Transverse colon (tissue), 4 donors: ENCODE measurements at regions not wholly inside any gene's neighbourhood (a gene's known extent, or its start where the extent isn't known, plus 50 kb on each side); places are given as distances from the start of the nearest gene placed in this dataset.
A peak's percentile ranks its signal among the peaks of the same experiment; 100 is the strongest.

Source experiments
- DNase-seq: peaks from one replicate; pipeline ENCODE4 v3.0.0-alpha.2; 2019
- H3K27ac ChIP-seq, 4 donors: fragments of 200-600 bp; sonication (generic); 2 replicates each; pipeline ENCODE4 v1.5.1; 2016 to 2018; ENCODE audit warnings: inconsistent platforms in 4 of 4
- H3K27me3 ChIP-seq: fragments of 200-600 bp; sonication (generic); 2 replicates; pipeline ENCODE4 v1.5.1; 2017; ENCODE audit warnings: inconsistent platforms
- H3K36me3 ChIP-seq, 4 donors: fragments of 200-600 bp; sonication (generic); 2 replicates each; pipeline ENCODE4 v1.5.1; 2017 to 2019; ENCODE audit warnings: inconsistent platforms in 4 of 4
- H3K4me1 ChIP-seq, 4 donors: fragments of 200-600 bp; sonication (generic); 2 replicates each; pipeline ENCODE4 v1.5.1; 2017 to 2020; ENCODE audit warnings: inconsistent platforms in 4 of 4
- H3K4me3 ChIP-seq, 4 donors: fragments of 200-600 bp; sonication (generic); 1 replicate in 1 of 4; 2 replicates in 3 of 4; pipeline versions ENCODE4 v1.5.1 to v1.6.1; 2017 to 2019; ENCODE audit warnings: inconsistent platforms in 4 of 4
- H3K9me3 ChIP-seq, 2 donors: fragments of 200-600 bp; sonication (generic); 2 replicates each; pipeline ENCODE4 v1.5.1; 2017 to 2019; ENCODE audit warnings: inconsistent platforms in 2 of 2
- CTCF ChIP-seq, 5 experiments: fragments of 200-600 bp in 3 of 5; fragments of 450-650 bp in 2 of 5; sonication (generic) in 3 of 5; IDR thresholded peaks; 1 replicate in 2 of 5; 2 replicates in 3 of 5; pipeline ENCODE4 v1.5.1; 2016 to 2017; ENCODE audit warnings: antibody characterized with exemption in 5 of 5, inconsistent platforms in 3 of 5, mild to moderate bottlenecking in 2 of 5, moderate library complexity in 1 of 5
- EP300 ChIP-seq: sonication (generic); formaldehyde crosslinking; IDR thresholded peaks from one replicate; pipeline ENCODE4 v1.6.1; 2017; ENCODE audit warnings: antibody characterized with exemption, low read depth
- POLR2A ChIP-seq: fragments of 450-650 bp; IDR thresholded peaks from one replicate; pipeline ENCODE4 v1.6.1; 2016; ENCODE audit warnings: antibody characterized with exemption, mild to moderate bottlenecking, moderate library complexity
- POLR2AphosphoS5 ChIP-seq, 3 donors: sonication (generic); formaldehyde crosslinking; IDR thresholded peaks; one replicate each; pipeline ENCODE4 v1.6.1; 2016; ENCODE audit warnings: antibody characterized with exemption in 3 of 3
- WGBS, 2 donors: methylation state at CpG; one replicate each; pipeline ENCODE4 v1.1.5; 2018; ENCODE audit warnings: low coverage in 1 of 2; 5-methylcytosine and 5-hydroxymethylcytosine counted together
- in situ Hi-C, 4 donors: fragments of 200-750 bp; cut with MboI; loops; one replicate each; pipeline versions ENCODE4 v1.15.0 to v1.15.1; 2017; ENCODE audit warnings: low sequenced_read_pairs in 3 of 4, low pct_ligation_motif_present in 1 of 4, low pct_unique_long_range_greater_than_20kb in 1 of 4
- intact Hi-C: fragments of 100-400 bp; cut with DNase I; formaldehyde crosslinking; loops from one replicate; pipeline ENCODE4 v1.15.1; 2023; ENCODE audit warnings: low total_unique reads

GRCh38 chr3:74075241-74075640, 450.5 kb upstream of the PDZRN3 start:
- no peaks in the 10 kb centered on the region for H3K9me3 ChIP-seq
- no peaks in the 10 kb centered on the region for H3K36me3 ChIP-seq
- TF ChIP-seq EP300 = no peak
- TF ChIP-seq POLR2AphosphoS5 (IDR thresholded peaks at IDR 0.05) = no peak
- TF ChIP-seq POLR2A = no peak
- TF ChIP-seq CTCF (IDR thresholded peaks at IDR 0.05) = no peak
- no peak for DNase-seq
- in situ Hi-C loops (no loop called here), intact Hi-C loops (no loop called here)
- 46 to 68% methylated on average over 2 of the region's 2 CpGs for WGBS, 2 donors
- no peaks in the 10 kb centered on the region for H3K4me1 ChIP-seq
- no peak overlapping the region for H3K4me3 ChIP-seq
- no peak overlapping the region for H3K27ac ChIP-seq
- H3K27me3 ChIP-seq = no peaks in the 10 kb centered on the region

DNA sequence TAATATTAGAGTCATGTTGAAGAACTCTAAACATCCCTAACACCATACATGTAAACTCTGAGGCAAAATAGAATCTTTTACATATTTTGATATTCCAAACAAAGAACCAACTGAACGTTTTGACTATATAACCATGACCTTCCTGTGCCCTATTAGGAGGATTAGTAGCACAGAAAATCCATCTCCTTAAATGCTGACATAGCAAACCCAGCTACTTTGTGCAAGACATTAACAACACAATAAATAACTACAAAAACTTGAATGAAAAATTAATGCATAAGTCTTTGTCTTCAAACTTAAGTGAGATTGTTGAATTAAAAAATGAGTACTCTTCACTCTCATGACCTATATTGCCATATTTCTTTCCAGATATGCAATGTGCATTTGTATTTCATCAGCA, 450.0 kb upstream of the PDZRN3 start:
- in situ Hi-C loops = no loop called here
- no peaks in the 10 kb centered on the region for H3K36me3 ChIP-seq
- intact Hi-C loops = no loop called here
- TF ChIP-seq CTCF (IDR thresholded peaks at IDR 0.05) (no peak), EP300 (no peak), POLR2A (no peak), POLR2AphosphoS5 (IDR thresholded peaks at IDR 0.05) (no peak)
- no peaks in the 10 kb centered on the region for H3K27me3 ChIP-seq
- no peak overlapping the region for H3K27ac ChIP-seq
- WGBS, 2 donors = 32 to 52% methylated on average over 1 of the region's 1 CpG
- no peak for DNase-seq
- H3K4me3 ChIP-seq = no peak overlapping the region
- no peaks in the 10 kb centered on the region for H3K4me1 ChIP-seq
- no peaks in the 10 kb centered on the region for H3K9me3 ChIP-seq

DNA sequence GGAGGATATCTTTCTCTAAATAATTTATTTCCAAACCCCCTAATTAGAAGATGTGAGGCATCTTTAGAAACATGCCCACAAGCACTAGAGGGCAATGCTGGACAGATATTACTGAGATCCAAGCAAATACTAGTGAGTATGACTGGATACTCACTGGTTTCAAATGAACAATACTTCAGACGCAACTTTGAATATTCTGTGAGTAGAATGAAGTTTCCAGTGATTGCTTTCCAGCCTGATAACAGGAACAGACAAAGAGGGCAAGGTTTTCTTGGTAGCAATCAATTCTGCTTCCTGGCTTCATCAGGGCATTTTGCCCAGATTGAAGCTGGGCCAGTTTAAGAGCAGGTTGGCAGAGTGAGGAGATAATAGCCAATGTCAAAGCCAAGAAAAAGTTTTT, 442.6 kb upstream of the PDZRN3 start:
- DNase-seq = no peak
- in situ Hi-C loops = no loop called here
- Histone ChIP-seq H3K9me3 (no peaks in the 10 kb centered on the region), H3K4me3 (no peak overlapping the region), H3K27me3 (no peaks in the 10 kb centered on the region), H3K36me3 (no peaks in the 10 kb centered on the region), H3K27ac (no peak overlapping the region), H3K4me1 (no peaks in the 10 kb centered on the region)
- no peak for TF ChIP-seq POLR2A
- peak in 1 of 5 experiments; percentile 19 for TF ChIP-seq CTCF (IDR thresholded peaks at IDR 0.05)
- WGBS, 2 donors = 31% methylated on average over 1 of the region's 1 CpG; no CpG with 5 or more reads in 1 of the 2 donors
- intact Hi-C loops = no loop called here

DNA sequence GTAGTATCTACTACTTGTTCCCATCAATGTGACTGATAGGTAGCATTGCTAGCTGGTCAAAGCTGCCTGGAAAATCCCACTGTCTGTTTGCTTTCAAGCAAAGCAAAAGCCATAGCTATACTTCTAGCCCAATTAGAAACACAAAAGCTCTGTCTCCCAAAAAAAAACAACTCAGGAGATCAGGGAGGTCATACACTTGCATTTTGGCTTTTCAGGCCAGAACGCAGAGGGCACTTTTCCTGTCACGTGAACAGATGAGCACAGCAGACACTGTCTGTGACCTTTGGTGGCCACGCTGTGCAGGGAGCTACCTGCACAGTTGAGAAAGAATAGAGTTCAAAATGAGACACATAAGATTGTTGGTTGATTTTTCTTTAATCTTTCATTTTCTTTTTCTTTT, 441.7 kb upstream of the PDZRN3 start:
- WGBS, 2 donors = 78 to 90% methylated on average over 2 to 3 of the region's 3 CpGs
- TF ChIP-seq POLR2AphosphoS5 (IDR thresholded peaks at IDR 0.05) = no peak
- no peak for TF ChIP-seq CTCF (IDR thresholded peaks at IDR 0.05)
- no peak for TF ChIP-seq POLR2A
- no peak for TF ChIP-seq EP300
- no peaks in the 10 kb centered on the region for H3K9me3 ChIP-seq
- H3K4me1 ChIP-seq = no peaks in the 10 kb centered on the region
- intact Hi-C loops (no loop called here), in situ Hi-C loops (no loop called here)
- H3K4me3 ChIP-seq = no peak overlapping the region
- no peak overlapping the region for H3K27ac ChIP-seq
- H3K36me3 ChIP-seq = no peaks in the 10 kb centered on the region
- H3K27me3 ChIP-seq = no peaks in the 10 kb centered on the region
- DNase-seq = no peak
